ENCODE measurements at regions not wholly inside any gene's neighbourhood (a gene's known extent, or its start where the extent isn't known, plus 50 kb on each side); places are given as distances from the start of the nearest gene placed in this dataset.
A peak's percentile ranks its signal among the peaks of the same experiment; 100 is the strongest.

- DNase-seq (ENCODE audit: low read depth in 4 of 4, low spot score in 3 of 4): no peak
Measured at GRCh38 chr1:239590556-239590955, 204.2 kb downstream of the CHRM3 start.

GRCh38 chr1:239593527-239593926 lies 207.2 kb downstream of the CHRM3 start:
- DNase-seq (ENCODE audit: low read depth in 4 of 4, low spot score in 3 of 4): no peak

- no peak for DNase-seq (ENCODE audit: low read depth in 4 of 4, low spot score in 3 of 4)
Measured at GRCh38 chr1:239600588-239600987, 214.2 kb downstream of the CHRM3 start.

GRCh38 chr1:239601108-239601507 lies 214.7 kb downstream of the CHRM3 start:
- DNase-seq (ENCODE audit: low read depth in 4 of 4, low spot score in 3 of 4): no peak

GRCh38 chr1:239603530-239603929 lies 217.2 kb downstream of the CHRM3 start:
- DNase-seq (ENCODE audit: low read depth in 4 of 4, low spot score in 3 of 4): no peak

DNA sequence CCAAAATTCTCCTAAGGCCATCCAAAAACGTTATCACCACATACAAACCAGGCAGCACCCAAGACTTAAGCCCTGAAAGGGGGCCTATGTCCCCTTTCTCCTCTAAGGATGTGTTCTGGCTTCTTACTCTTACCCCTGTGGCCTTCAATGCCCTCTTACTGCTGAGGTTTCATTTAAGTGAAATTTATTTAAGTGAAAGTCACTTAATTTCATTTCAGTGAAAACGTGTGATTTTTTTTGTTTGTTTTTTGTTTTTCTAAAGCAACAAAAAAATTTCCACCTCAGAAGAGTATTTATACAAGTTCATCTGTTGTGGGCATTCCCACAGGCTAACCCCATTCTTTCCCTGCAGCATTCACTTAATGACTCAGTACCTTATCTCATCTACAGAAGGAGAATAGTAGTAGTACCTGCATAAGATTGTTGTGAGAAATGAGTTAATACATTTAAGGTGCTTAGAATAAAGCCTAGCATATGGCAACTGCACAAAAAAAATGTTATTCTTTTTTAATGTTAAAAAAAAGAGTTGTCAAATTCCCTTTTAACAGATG lies 220.6 kb downstream of the CHRM3 start:
- no peak for DNase-seq (ENCODE audit: low read depth in 4 of 4, low spot score in 3 of 4)

DNA sequence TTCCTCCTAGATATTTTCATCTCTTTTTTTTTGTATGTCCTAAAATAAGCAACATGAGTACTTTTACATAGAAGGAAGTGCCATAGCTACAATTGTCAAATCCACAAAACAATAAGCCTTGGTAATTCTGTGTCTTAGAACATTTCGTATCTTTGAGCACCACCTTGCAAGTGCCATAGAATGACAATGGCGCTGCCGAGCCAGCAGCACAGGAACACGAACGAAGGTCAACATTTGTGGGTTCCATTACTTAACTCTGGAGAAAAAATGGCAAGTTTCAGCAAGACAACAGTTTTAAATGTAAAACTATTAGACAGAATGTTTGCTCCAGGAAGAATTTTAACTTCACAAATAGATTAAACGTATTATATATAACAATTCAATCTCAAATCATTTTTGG lies 222.1 kb downstream of the CHRM3 start:
- DNase-seq (ENCODE audit: low read depth in 4 of 4, low spot score in 3 of 4): no peak

- DNase-seq (ENCODE audit: low read depth in 4 of 4, low spot score in 3 of 4): no peak
Measured at GRCh38 chr1:239612379-239612778, 226.0 kb downstream of the CHRM3 start.

DNA sequence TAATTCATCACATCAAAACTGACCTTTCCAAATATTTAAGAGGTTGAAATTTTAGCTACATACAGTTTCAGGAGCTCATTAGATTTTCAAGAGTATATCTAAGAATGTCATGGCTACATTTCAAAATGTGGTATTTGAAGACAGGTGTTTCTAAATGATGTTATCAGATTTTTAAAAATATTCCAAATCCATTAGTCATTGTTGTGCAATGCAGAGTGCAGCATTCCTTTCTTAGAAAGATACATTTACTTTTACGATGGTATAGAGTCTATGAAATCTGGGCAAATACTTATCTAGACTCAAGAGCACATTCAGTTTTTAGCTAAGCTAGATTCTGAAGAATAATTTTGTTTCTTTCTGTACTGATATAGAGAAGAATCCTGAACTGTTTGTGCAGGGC lies 230.3 kb downstream of the CHRM3 start:
- DNase-seq (ENCODE audit: low read depth in 4 of 4, low spot score in 3 of 4): no peak

DNA sequence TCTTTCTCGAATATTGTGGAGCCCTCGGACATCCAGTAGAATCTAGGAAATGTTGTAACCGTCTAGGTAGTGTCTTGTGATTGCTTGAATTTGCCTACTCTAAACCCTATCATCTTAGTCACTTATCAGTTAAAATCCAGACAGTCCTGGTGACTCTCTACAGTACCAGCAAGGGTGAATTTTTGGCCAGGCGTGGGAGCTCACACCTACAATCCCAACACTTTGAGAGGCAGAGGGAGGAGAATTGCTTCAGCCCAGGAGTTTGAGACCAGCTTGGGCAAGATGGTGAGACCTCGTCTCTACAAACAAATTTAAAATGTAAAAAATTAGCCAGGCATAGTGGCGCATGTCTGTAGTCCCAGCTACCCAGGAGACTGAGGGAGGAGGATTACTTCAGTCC lies 230.9 kb downstream of the CHRM3 start:
- DNase-seq (ENCODE audit: low read depth in 4 of 4, low spot score in 3 of 4): no peak

GRCh38 chr1:239617731-239618130 lies 231.4 kb downstream of the CHRM3 start:
- DNase-seq (ENCODE audit: low read depth in 4 of 4, low spot score in 3 of 4): no peak

- DNase-seq (ENCODE audit: low read depth in 4 of 4, low spot score in 3 of 4): no peak
Measured at GRCh38 chr1:239619190-239619589, 232.8 kb downstream of the CHRM3 start.

GRCh38 chr1:239630767-239631166 lies 244.4 kb downstream of the CHRM3 start:
- no peak for DNase-seq (ENCODE audit: low read depth in 4 of 4, low spot score in 3 of 4)

DNA sequence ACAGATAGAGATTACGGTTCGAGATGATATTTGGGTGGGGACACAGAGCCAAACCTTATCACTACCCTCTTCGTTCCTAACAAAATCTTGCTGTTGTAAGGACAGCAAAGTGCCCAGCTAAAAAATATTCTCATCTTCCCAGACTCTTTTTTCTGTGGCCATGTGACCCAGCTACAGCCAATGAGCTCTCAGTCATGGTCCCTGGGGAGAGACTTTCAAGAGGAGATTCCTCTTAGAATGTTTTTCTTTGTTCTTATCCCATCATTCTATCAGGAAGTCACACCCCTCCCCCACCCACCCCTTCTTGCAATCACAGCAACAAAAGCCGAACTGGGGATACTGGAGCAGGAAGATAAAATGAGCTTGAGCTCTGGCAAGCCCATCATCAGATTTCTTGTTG lies 247.1 kb downstream of the CHRM3 start:
- no peak for DNase-seq (ENCODE audit: low read depth in 4 of 4, low spot score in 3 of 4)

- no peak for DNase-seq (ENCODE audit: low read depth in 4 of 4, low spot score in 3 of 4)
Measured at GRCh38 chr1:239635276-239635675, 248.9 kb downstream of the CHRM3 start.

DNA sequence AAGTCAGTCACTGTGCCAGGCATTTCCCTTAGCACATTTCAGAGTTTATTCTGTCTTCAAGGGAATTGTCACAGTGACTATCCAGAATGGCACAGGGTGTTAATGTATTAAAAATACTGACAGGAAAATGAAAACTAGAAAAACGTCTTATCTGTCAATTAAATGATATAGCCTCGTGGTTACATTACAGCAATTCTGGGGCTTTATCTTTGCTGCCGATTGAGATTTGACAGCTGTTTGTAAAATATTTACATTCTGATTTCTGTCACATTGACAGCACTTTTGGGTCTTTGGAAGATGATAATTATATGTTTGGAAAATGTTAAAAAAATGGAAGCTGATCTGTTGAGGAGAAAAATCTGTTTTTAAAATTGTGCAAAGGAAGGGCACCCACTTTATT lies 250.0 kb downstream of the CHRM3 start:
- no peak for DNase-seq (ENCODE audit: low read depth in 4 of 4, low spot score in 3 of 4)

DNA sequence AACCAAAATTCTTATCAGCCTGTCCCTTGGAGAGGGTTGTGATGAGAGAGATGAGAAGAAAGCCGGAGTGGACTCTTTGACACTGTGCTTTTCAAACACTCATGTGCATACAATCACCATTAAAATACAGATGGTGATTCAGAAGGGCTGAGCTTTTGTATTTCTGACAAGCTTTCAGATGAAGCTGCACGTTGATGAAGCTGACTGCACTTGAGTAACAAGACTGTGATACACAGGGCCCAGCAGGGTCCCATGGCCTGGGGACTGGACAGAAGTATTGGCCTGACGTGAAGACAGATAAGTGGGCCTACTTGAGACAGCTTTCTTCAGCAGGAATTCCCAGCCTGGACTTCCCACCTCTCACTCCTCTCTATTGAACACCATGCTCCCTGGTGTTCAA lies 258.2 kb downstream of the CHRM3 start:
- no peak for DNase-seq (ENCODE audit: low read depth in 4 of 4, low spot score in 3 of 4)

DNA sequence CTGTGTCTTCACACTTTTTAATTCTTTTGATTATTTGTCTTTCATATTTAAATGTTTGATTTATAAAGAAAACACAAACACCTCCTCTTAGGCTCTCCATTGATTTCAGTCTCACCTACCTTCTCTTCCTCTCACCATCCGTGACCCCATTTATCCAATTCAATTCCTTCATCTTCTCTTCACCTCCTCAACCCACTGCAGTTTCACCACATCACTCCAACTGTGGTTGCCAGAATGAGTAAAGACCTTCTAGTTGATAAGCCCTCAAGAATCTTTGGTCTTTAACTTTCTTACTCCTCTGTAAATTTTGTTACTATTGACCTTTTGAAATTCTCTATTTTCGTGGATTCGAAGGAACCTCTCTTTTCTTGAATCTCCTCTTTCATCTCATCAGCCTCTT lies 260.7 kb downstream of the CHRM3 start:
- DNase-seq (ENCODE audit: low read depth in 4 of 4, low spot score in 3 of 4): no peak

- DNase-seq (ENCODE audit: low read depth in 4 of 4, low spot score in 3 of 4): no peak
Measured at GRCh38 chr1:239647964-239648632, 261.7 kb downstream of the CHRM3 start.

- DNase-seq (ENCODE audit: low read depth in 4 of 4, low spot score in 3 of 4): peak in 1 of 4 donors; percentile 8
Measured at GRCh38 chr1:239655023-239655422, 268.7 kb downstream of the CHRM3 start.

GRCh38 chr1:239657291-239657690 lies 270.9 kb downstream of the CHRM3 start:
- DNase-seq (ENCODE audit: low read depth in 4 of 4, low spot score in 3 of 4): no peak

DNA sequence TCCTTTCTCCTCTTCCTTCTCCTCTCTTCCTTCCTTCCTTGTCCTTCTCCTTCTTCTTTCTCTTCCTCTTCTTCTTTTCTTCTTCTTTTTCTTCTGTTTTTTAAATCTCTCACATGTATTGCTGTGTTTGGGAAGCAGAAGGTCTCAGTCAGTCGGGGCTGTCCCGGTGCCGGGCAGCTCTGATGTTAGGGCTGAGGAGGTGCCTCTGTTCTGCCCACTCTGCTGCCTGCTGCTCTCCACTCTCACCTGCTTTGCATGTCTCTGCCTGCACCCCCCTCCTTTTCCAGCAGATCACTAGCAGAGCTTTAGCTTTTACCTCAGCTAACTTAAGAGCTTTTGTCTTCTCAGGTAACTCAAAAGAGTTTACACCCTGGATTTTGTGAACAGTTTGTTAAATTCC lies 276.6 kb downstream of the CHRM3 start:
- no peak for DNase-seq (ENCODE audit: low read depth in 4 of 4, low spot score in 3 of 4)

- no peak for DNase-seq (ENCODE audit: low read depth in 4 of 4, low spot score in 3 of 4)
Measured at GRCh38 chr1:239672256-239672655, 285.9 kb downstream of the CHRM3 start.

Measured in right renal pelvis (tissue), 4 donors.